Activated T-cell treated with anti-CD3 and anti-CD28 coated beads for 1 hour (primary cell): ENCODE measurements at regions not wholly inside any gene's neighbourhood (a gene's known extent, or its start where the extent isn't known, plus 50 kb on each side); places are given as distances from the start of the nearest gene placed in this dataset.
"Not testable (repeated sequence)": the region's sequence is repeated elsewhere in the genome, so short reads cannot be mapped to it uniquely, and the experiment has no call there.

Experiments used
- DNase-seq: peaks from one replicate; pipeline ENCODE4 v3.0.0-alpha.2; 2020; ENCODE audit warnings: low read depth

- no peak for DNase-seq
These were observed 202.4 kb upstream of the KAZN start for GRCh38 chr1:14396100-14396499.

- no peak for DNase-seq
These were observed 194.4 kb upstream of the KAZN start for GRCh38 chr1:14403961-14404645.

GRCh38 chr1:14404862-14405301, 193.6 kb upstream of the KAZN start:
- DNase-seq = no peak

GRCh38 chr1:14412235-14412634, 186.2 kb upstream of the KAZN start:
- no peak for DNase-seq

- DNase-seq = no peak
These were observed 184.5 kb upstream of the KAZN start for GRCh38 chr1:14413819-14414490.

- DNase-seq = no peak
These were observed 183.1 kb upstream of the KAZN start for GRCh38 chr1:14415396-14415795.

GRCh38 chr1:14419778-14420218, 178.7 kb upstream of the KAZN start:
- not testable (repeated sequence) for DNase-seq

GRCh38 chr1:14420686-14421085, 177.8 kb upstream of the KAZN start:
- no peak for DNase-seq

GRCh38 chr1:14421295-14421976, 177.0 kb upstream of the KAZN start:
- no peak for DNase-seq

- no peak for DNase-seq
These were observed 176.4 kb upstream of the KAZN start for GRCh38 chr1:14421977-14422609.

- no peak for DNase-seq
These were observed 174.0 kb upstream of the KAZN start for GRCh38 chr1:14424325-14425002.

GRCh38 chr1:14426854-14427253, 171.6 kb upstream of the KAZN start:
- DNase-seq = no peak

GRCh38 chr1:14429577-14429976, 168.9 kb upstream of the KAZN start:
- DNase-seq = no peak

- not testable (repeated sequence) for DNase-seq
These were observed 165.8 kb upstream of the KAZN start for GRCh38 chr1:14432728-14433127.

GRCh38 chr1:14435368-14436023, 163.0 kb upstream of the KAZN start:
- DNase-seq = no peak

GRCh38 chr1:14437417-14437918, 161.0 kb upstream of the KAZN start:
- DNase-seq = no peak

GRCh38 chr1:14438127-14438769, 160.2 kb upstream of the KAZN start:
- no peak for DNase-seq

- no peak for DNase-seq
These were observed 159.5 kb upstream of the KAZN start for GRCh38 chr1:14439015-14439414.

GRCh38 chr1:14440166-14440565, 158.3 kb upstream of the KAZN start:
- DNase-seq = no peak

GRCh38 chr1:14440731-14441130, 157.8 kb upstream of the KAZN start:
- no peak for DNase-seq

GRCh38 chr1:14441302-14441741, 157.2 kb upstream of the KAZN start:
- DNase-seq = no peak
